PFSK-1 (cell line): ENCODE measurements at regions not wholly inside any gene's neighbourhood (a gene's known extent, or its start where the extent isn't known, plus 50 kb on each side); places are given as distances from the start of the nearest gene placed in this dataset.

Source experiments
- FOXP2 ChIP-seq: optimal IDR thresholded peaks from 2 replicates; pipeline ENCODE3; 2011; ENCODE audit warnings: borderline replicate concordance, control low read depth, inconsistent platforms; ENCODE audit not compliant: insufficient read depth; ENCODE audit errors: extremely low read length, extremely low read depth
- POLR2AphosphoS5 ChIP-seq: IDR thresholded peaks from 2 replicates; pipeline ENCODE4 v1.6.1; 2012; ENCODE audit warnings: low read depth, mild to moderate bottlenecking, control low read depth, low read length, moderate library complexity
- REST ChIP-seq, 2 experiments: IDR thresholded peaks; 2 replicates each; pipeline versions ENCODE4 v1.6.1 to v1.8.0; 2011 to 2012; ENCODE audit warnings: low read depth in 2 of 2, low read length in 2 of 2, control low read depth in 1 of 2, inconsistent platforms in 1 of 2, mild to moderate bottlenecking in 1 of 2, moderate library complexity in 1 of 2; ENCODE audit not compliant: insufficient read depth in 1 of 2
- SIN3A ChIP-seq: IDR thresholded peaks from 2 replicates; pipeline ENCODE4 v1.6.1; 2012; ENCODE audit warnings: mild to moderate bottlenecking, low read length, moderate library complexity, borderline replicate concordance; ENCODE audit not compliant: insufficient read depth
- TAF1 ChIP-seq: IDR thresholded peaks from 2 replicates; pipeline ENCODE4 v1.6.1; 2012; ENCODE audit warnings: low read length, control low read depth, borderline replicate concordance; ENCODE audit not compliant: insufficient read depth

- TF ChIP-seq SIN3A (no peak), FOXP2 (no peak), TAF1 (no peak), POLR2AphosphoS5 (no peak), REST (IDR thresholded peaks at IDR 0.05; ENCODE audit: insufficient read depth in 1 of 2, low read depth in 2 of 2, low read length in 2 of 2) (no peak)
These were observed 192.5 kb upstream of the LYZL1 start for GRCh38 chr10:29096303-29096824.

GRCh38 chr10:29098423-29098822 is 190.4 kb upstream of the LYZL1 start:
- TF ChIP-seq POLR2AphosphoS5 (no peak), REST (IDR thresholded peaks at IDR 0.05; ENCODE audit: insufficient read depth in 1 of 2, low read depth in 2 of 2, low read length in 2 of 2) (no peak), FOXP2 (no peak), SIN3A (no peak), TAF1 (no peak)

GRCh38 chr10:29099001-29099400 is 189.9 kb upstream of the LYZL1 start:
- TF ChIP-seq REST (IDR thresholded peaks at IDR 0.05; ENCODE audit: insufficient read depth in 1 of 2, low read depth in 2 of 2, low read length in 2 of 2), result no peak
- TF ChIP-seq SIN3A, result no peak
- no peak for TF ChIP-seq FOXP2
- TF ChIP-seq TAF1, result no peak

- TF ChIP-seq SIN3A (no peak), POLR2AphosphoS5 (no peak), FOXP2 (no peak), TAF1 (no peak), REST (IDR thresholded peaks at IDR 0.05; ENCODE audit: insufficient read depth in 1 of 2, low read depth in 2 of 2, low read length in 2 of 2) (no peak)
These were observed 189.5 kb upstream of the LYZL1 start for GRCh38 chr10:29099415-29099814.

GRCh38 chr10:29100505-29100904 is 188.4 kb upstream of the LYZL1 start:
- TF ChIP-seq SIN3A (no peak), TAF1 (no peak), FOXP2 (no peak), POLR2AphosphoS5 (no peak), REST (IDR thresholded peaks at IDR 0.05; ENCODE audit: insufficient read depth in 1 of 2, low read depth in 2 of 2, low read length in 2 of 2) (no peak)
